LNCaP clone FGC (cell line): ENCODE measurements at regions not wholly inside any gene's neighbourhood (a gene's known extent, or its start where the extent isn't known, plus 50 kb on each side); places are given as distances from the start of the nearest gene placed in this dataset.

Experiments used
- DNase-seq: peaks from one replicate; pipeline ENCODE4 v3.0.0-alpha.2; 2011; ENCODE audit warnings: low read depth
- H3K4me3 ChIP-seq: 2 replicates; pipeline ENCODE4 v1.5.1; 2011; ENCODE audit warnings: mild to moderate bottlenecking, low read depth, low read length, control low read depth
- CTCF ChIP-seq: IDR thresholded peaks from 2 replicates; pipeline ENCODE4 v1.5.1; 2012; ENCODE audit warnings: mild to moderate bottlenecking; ENCODE audit not compliant: control insufficient read depth, insufficient read depth; ENCODE audit errors: extremely low read depth

DNA sequence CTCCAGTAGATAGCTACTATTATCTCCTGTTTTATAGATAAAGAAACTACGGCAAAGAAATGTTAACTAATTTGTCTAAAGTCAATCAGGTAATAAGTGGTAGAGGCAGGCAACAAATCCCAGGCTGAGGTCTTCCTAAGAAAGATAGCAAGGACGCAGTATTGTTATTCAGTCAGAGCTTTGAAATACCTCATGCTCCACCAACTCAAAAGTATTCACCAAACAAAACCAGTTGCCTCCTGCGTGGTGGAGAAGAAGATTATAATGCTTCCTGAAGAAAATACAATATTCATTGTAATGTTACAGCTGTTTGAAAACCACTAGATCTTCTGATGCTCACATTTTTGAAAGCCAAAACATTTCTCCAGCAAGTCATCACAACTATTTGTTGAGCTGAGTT lies 138.2 kb upstream of the CNTN4 start:
- H3K4me3 ChIP-seq = no peak overlapping the region
- DNase-seq = no peak
- TF ChIP-seq CTCF = no peak

DNA sequence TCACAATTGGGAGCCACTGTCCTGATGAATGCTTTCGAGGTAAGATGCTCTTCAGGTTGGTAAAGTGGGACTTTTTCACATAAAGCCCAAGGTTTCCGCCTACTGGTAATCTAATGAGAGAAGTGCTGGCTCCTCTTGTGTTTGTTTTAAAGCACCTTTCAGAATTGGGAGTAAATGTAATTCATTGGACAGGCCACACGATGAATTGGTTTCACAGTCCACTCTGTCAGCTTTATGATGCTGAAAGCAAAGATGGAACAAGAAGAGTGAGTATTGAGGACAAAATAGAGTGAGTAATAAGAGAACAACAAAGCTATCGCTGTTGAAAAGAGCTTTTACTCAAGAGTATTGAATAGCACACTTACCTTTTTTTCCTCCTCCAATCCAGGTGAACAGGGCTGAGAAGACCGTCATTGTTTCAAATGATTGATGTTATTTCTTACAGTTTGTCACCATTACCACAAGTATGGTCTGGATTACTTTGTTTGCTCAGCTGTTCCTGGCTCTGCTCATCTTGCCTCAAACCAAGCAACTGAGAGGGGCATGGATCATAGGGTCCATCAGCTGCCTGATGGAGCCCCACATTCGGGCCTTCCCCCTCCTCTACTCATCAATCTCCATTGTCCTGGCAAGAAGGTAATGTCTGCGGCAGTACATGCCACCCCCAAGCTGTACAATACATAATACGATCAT lies 136.1 kb upstream of the CNTN4 start:
- no peak for TF ChIP-seq CTCF
- H3K4me3 ChIP-seq = no peak overlapping the region
- DNase-seq = no peak

GRCh38 chr3:1963896-1964295 lies 134.8 kb upstream of the CNTN4 start:
- no peak for TF ChIP-seq CTCF
- no peak for DNase-seq
- no peak overlapping the region for H3K4me3 ChIP-seq

DNA sequence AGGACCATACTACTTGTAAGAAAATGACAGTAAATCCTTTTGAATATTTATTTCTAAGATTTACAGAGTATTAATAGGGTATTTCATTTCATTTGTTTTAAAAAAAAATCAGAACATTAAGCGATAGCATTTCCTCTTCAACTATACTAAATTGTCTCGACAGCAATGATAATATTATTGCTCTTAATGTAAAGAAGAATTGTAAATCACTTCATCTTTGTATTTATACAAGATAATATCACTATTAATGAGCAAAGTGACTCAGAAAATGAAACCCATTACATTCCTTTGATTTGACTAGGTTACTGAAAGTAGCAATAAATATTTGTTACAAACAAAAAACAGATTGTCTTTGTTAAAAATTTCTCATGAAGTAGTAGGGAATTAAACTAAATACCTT lies 131.1 kb upstream of the CNTN4 start:
- no peak for DNase-seq
- no peak for TF ChIP-seq CTCF
- no peak overlapping the region for H3K4me3 ChIP-seq

GRCh38 chr3:1969281-1969680 lies 129.4 kb upstream of the CNTN4 start:
- no peak for TF ChIP-seq CTCF
- no peak overlapping the region for H3K4me3 ChIP-seq
- no peak for DNase-seq

- no peak for DNase-seq
- no peak for TF ChIP-seq CTCF
- H3K4me3 ChIP-seq = no peak overlapping the region
Measured at GRCh38 chr3:1971780-1972179, 126.9 kb upstream of the CNTN4 start.

- TF ChIP-seq CTCF = no peak
Measured at GRCh38 chr3:1979961-1980615, 118.6 kb upstream of the CNTN4 start.

More at GRCh38 chr3:1979961-1980615, 118.6 kb upstream of the CNTN4 start:
- DNase-seq = no peak
- H3K4me3 ChIP-seq = no peak overlapping the region
